GM12878 (cell line): ENCODE measurements at regions not wholly inside any gene's neighbourhood (a gene's known extent, or its start where the extent isn't known, plus 50 kb on each side); places are given as distances from the start of the nearest gene placed in this dataset.

Experiments
- CREB1 ChIP-seq: IDR thresholded peaks from 2 replicates; pipeline ENCODE4 v1.6.1; 2012; ENCODE audit warnings: low read depth, mild to moderate bottlenecking, inconsistent platforms
- DPF2 ChIP-seq: fragments of 450-650 bp; IDR thresholded peaks from 2 replicates; pipeline ENCODE4 v1.6.1; 2017; ENCODE audit warnings: mild to moderate bottlenecking
- EZH2 ChIP-seq: IDR thresholded peaks from 2 replicates; pipeline ENCODE4 v1.6.1; 2012; ENCODE audit warnings: low read depth, mild to moderate bottlenecking, control low read depth, inconsistent platforms, low read length, borderline replicate concordance; ENCODE audit not compliant: control insufficient read depth
- HDAC2 ChIP-seq: fragments of 200-600 bp; sonication (generic); IDR thresholded peaks from 2 replicates; pipeline ENCODE4 v1.6.1; 2017
- JUND ChIP-seq: IDR thresholded peaks from 2 replicates; pipeline ENCODE4 v1.6.1; 2012; ENCODE audit warnings: low read depth, mild to moderate bottlenecking, low read length, improper control_type of control experiment, moderate library complexity
- MTA3 ChIP-seq: IDR thresholded peaks from 2 replicates; pipeline ENCODE4 v1.6.1; 2012; ENCODE audit warnings: low read length, inconsistent platforms, borderline replicate concordance
- MXI1 ChIP-seq: fragments of 150-350 bp; IDR thresholded peaks from 2 replicates; pipeline ENCODE4 v1.6.1; 2011; ENCODE audit warnings: low read depth, mild to moderate bottlenecking, inconsistent platforms, low read length, improper control_type of control experiment
- POLR2A ChIP-seq: IDR thresholded peaks from 2 replicates; pipeline ENCODE4 v1.6.1; 2011; ENCODE audit warnings: low read depth, mild to moderate bottlenecking, low read length
- TCF12 ChIP-seq: IDR thresholded peaks from 2 replicates; pipeline ENCODE4 v1.6.1; 2011; ENCODE audit warnings: low read depth, mild to moderate bottlenecking, low read length
- YY1 ChIP-seq: IDR thresholded peaks from 2 replicates; pipeline ENCODE4 v1.6.1; 2011; ENCODE audit warnings: low read depth, mild to moderate bottlenecking, low read length
- ZNF207 ChIP-seq: fragments of 450-650 bp; IDR thresholded peaks from 2 replicates; pipeline ENCODE4 v1.6.1; 2014; ENCODE audit warnings: antibody characterized with exemption, mild to moderate bottlenecking, borderline replicate concordance
- TF ChIP-seq, protein P1 (sequence below), 3 experiments: IDR thresholded peaks in 2 of 3; conservative IDR thresholded peaks in 1 of 3; 2 replicates each; pipeline ENCODE4 v1.5.1; 2011; ENCODE audit warnings: low read depth in 3 of 3, low read length in 3 of 3, mild to moderate bottlenecking in 3 of 3, control low read depth in 2 of 3, moderate library complexity in 2 of 3, inconsistent platforms in 1 of 3, mixed read lengths in 1 of 3; ENCODE audit not compliant: control insufficient read depth in 2 of 3, insufficient read depth in 1 of 3; ENCODE audit errors: extremely low read depth in 1 of 3
- TF ChIP-seq, protein P2 (sequence below): fragments of 450-650 bp; IDR thresholded peaks from 2 replicates; pipeline ENCODE4 v1.6.1; 2017; ENCODE audit warnings: mild to moderate bottlenecking
- TF ChIP-seq, protein P3 (sequence below): fragments of 450-650 bp; IDR thresholded peaks from 2 replicates; pipeline ENCODE4 v1.6.1; 2017; ENCODE audit warnings: antibody characterized with exemption, mild to moderate bottlenecking, moderate library complexity

DNA sequence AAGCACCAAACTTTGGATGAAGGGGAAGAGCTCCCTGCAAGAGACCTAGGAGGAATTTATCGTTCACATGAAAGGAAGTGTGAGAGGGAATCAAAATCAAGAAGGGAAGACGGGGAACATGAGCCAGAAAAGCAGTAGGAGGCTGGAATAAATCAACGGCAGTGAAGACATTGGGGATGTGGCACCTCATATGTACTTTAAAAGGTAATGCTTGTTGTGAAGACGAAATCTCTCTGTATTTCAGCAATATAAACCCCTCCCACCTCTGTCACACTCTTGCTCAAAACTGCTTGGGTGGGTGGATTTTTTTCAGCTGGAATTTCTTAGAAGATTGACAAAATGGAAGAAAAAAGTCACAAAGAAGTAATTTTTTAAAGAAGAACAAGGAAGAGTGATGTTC is 243.5 kb downstream of the BUD13 start:
- TF ChIP-seq TCF12 (no peak), ZNF207 (no peak), POLR2A (no peak), MTA3 (no peak), EZH2 (no peak), JUND (no peak), MXI1 (no peak), YY1 (no peak), HDAC2 (no peak), DPF2 (no peak), CREB1 (no peak)
- TF ChIP-seq, protein P1, sequence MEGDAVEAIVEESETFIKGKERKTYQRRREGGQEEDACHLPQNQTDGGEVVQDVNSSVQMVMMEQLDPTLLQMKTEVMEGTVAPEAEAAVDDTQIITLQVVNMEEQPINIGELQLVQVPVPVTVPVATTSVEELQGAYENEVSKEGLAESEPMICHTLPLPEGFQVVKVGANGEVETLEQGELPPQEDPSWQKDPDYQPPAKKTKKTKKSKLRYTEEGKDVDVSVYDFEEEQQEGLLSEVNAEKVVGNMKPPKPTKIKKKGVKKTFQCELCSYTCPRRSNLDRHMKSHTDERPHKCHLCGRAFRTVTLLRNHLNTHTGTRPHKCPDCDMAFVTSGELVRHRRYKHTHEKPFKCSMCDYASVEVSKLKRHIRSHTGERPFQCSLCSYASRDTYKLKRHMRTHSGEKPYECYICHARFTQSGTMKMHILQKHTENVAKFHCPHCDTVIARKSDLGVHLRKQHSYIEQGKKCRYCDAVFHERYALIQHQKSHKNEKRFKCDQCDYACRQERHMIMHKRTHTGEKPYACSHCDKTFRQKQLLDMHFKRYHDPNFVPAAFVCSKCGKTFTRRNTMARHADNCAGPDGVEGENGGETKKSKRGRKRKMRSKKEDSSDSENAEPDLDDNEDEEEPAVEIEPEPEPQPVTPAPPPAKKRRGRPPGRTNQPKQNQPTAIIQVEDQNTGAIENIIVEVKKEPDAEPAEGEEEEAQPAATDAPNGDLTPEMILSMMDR (IDR thresholded peaks at IDR 0.05 in 2 of 3, conservative IDR thresholded peaks at IDR 0.05 in 1 of 3; ENCODE audit: control insufficient read depth in 2 of 3, extremely low read depth in 1 of 3, insufficient read depth in 1 of 3, low read depth in 3 of 3, low read length in 3 of 3), result no peak
- TF ChIP-seq, protein P2, sequence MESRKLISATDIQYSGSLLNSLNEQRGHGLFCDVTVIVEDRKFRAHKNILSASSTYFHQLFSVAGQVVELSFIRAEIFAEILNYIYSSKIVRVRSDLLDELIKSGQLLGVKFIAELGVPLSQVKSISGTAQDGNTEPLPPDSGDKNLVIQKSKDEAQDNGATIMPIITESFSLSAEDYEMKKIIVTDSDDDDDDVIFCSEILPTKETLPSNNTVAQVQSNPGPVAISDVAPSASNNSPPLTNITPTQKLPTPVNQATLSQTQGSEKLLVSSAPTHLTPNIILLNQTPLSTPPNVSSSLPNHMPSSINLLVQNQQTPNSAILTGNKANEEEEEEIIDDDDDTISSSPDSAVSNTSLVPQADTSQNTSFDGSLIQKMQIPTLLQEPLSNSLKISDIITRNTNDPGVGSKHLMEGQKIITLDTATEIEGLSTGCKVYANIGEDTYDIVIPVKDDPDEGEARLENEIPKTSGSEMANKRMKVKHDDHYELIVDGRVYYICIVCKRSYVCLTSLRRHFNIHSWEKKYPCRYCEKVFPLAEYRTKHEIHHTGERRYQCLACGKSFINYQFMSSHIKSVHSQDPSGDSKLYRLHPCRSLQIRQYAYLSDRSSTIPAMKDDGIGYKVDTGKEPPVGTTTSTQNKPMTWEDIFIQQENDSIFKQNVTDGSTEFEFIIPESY, result no peak
- TF ChIP-seq, protein P3, sequence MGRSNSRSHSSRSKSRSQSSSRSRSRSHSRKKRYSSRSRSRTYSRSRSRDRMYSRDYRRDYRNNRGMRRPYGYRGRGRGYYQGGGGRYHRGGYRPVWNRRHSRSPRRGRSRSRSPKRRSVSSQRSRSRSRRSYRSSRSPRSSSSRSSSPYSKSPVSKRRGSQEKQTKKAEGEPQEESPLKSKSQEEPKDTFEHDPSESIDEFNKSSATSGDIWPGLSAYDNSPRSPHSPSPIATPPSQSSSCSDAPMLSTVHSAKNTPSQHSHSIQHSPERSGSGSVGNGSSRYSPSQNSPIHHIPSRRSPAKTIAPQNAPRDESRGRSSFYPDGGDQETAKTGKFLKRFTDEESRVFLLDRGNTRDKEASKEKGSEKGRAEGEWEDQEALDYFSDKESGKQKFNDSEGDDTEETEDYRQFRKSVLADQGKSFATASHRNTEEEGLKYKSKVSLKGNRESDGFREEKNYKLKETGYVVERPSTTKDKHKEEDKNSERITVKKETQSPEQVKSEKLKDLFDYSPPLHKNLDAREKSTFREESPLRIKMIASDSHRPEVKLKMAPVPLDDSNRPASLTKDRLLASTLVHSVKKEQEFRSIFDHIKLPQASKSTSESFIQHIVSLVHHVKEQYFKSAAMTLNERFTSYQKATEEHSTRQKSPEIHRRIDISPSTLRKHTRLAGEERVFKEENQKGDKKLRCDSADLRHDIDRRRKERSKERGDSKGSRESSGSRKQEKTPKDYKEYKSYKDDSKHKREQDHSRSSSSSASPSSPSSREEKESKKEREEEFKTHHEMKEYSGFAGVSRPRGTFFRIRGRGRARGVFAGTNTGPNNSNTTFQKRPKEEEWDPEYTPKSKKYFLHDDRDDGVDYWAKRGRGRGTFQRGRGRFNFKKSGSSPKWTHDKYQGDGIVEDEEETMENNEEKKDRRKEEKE, result no peak
